Stimulated activated naive B cell treated with anti-CD40 and anti-IgM and Interleukin-4, amounts not matched to agents 10 μg/mL and 1 μg/mL and 100 μg/mL, for 72 hours (primary cell): ENCODE measurements at regions not wholly inside any gene's neighbourhood (a gene's known extent, or its start where the extent isn't known, plus 50 kb on each side); places are given as distances from the start of the nearest gene placed in this dataset.
"Not testable (repeated sequence)": the region's sequence is repeated elsewhere in the genome, so short reads cannot be mapped to it uniquely, and the experiment has no call there.

Experiments used
- ATAC-seq, 2 donors: fragments of 150-1000 bp; cut with Tn5 transposase; replicated peaks; 2 replicates each; pipeline ENCODE4 v1.10.0; 2021; ENCODE audit warnings: moderate library complexity in 1 of 2
- DNase-seq: peaks from one replicate; pipeline ENCODE4 v3.0.0; 2021
- H3K27ac Mint-ChIP-seq: one replicate; pipeline ENCODE4 v1.8.0; 2022; ENCODE audit warnings: mild to moderate bottlenecking, mixed read lengths
- H3K27me3 Mint-ChIP-seq, 2 donors: one replicate each; pipeline ENCODE4 v1.8.0; 2022; ENCODE audit warnings: mixed read lengths in 2 of 2
- H3K36me3 Mint-ChIP-seq, 2 donors: one replicate each; pipeline ENCODE4 v1.8.0; 2022; ENCODE audit warnings: mixed read lengths in 2 of 2, mild to moderate bottlenecking in 1 of 2
- H3K4me1 Mint-ChIP-seq, 2 donors: one replicate each; pipeline ENCODE4 v1.8.0; 2022; ENCODE audit warnings: mixed read lengths in 2 of 2, mild to moderate bottlenecking in 1 of 2
- H3K4me3 Mint-ChIP-seq, 2 donors: one replicate each; pipeline ENCODE4 v1.8.0; 2022; ENCODE audit warnings: mild to moderate bottlenecking in 2 of 2, mixed read lengths in 2 of 2, moderate library complexity in 1 of 2
- H3K9me3 Mint-ChIP-seq, 2 donors: one replicate each; pipeline ENCODE4 v1.8.0; 2022; ENCODE audit warnings: mixed read lengths in 2 of 2, mild to moderate bottlenecking in 1 of 2

DNA sequence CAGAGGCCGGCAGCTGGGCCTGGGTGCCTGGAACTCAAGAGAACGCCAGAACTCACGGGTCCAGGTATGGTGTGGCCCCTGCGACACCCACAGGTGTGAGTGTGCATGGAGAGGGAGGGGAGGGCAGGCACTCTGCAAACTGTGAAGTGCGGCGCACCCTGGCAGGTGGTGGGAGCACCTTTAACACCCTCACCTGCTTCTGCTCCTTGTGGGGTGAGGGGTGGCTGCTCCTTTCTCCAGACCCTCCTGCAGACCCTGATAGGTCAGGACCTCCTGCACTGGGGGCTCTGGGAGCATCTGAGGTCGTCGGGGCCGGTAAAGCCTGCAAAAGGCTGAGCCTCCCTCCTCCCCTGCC, 324.7 kb upstream of the SFSWAP start:
- Mint-ChIP-seq H3K4me1 (no peaks in the 10 kb centered on the region), H3K9me3 (no peaks in the 10 kb centered on the region), H3K36me3 (no peaks in the 10 kb centered on the region), H3K27ac (no peak overlapping the region), H3K27me3 (peaks cover 19 to 44% of the 10 kb centered on the region in 2 donors), H3K4me3 (no peak overlapping the region)
- no peak for ATAC-seq
- no peak for DNase-seq

DNA sequence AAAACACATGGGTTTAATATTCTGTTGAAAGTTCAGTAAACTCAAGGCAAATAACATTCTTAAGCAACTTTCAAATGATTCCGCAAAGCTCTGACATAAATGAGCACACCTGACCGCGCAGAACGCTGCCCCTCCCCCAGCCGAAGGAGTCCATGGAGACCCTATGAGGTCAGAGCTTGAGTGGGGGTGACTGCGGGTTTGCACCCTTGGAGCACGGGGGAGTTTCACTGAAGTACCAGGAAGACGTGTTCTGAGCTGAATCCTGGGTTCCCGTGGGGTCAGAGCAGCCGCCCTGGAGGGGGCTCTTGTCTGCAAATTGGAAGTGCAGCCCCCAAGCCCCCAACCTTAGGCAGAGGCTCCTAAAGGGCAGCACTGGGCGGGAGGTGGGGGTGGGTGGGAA, 324.1 kb upstream of the SFSWAP start:
- DNase-seq = no peak
- Mint-ChIP-seq H3K4me1 (no peaks in the 10 kb centered on the region), H3K9me3 (no peaks in the 10 kb centered on the region), H3K27me3 (peaks cover 19 to 40% of the 10 kb centered on the region in 2 donors), H3K27ac (no peak overlapping the region), H3K4me3 (no peak overlapping the region), H3K36me3 (no peaks in the 10 kb centered on the region)
- ATAC-seq = no peak

DNA sequence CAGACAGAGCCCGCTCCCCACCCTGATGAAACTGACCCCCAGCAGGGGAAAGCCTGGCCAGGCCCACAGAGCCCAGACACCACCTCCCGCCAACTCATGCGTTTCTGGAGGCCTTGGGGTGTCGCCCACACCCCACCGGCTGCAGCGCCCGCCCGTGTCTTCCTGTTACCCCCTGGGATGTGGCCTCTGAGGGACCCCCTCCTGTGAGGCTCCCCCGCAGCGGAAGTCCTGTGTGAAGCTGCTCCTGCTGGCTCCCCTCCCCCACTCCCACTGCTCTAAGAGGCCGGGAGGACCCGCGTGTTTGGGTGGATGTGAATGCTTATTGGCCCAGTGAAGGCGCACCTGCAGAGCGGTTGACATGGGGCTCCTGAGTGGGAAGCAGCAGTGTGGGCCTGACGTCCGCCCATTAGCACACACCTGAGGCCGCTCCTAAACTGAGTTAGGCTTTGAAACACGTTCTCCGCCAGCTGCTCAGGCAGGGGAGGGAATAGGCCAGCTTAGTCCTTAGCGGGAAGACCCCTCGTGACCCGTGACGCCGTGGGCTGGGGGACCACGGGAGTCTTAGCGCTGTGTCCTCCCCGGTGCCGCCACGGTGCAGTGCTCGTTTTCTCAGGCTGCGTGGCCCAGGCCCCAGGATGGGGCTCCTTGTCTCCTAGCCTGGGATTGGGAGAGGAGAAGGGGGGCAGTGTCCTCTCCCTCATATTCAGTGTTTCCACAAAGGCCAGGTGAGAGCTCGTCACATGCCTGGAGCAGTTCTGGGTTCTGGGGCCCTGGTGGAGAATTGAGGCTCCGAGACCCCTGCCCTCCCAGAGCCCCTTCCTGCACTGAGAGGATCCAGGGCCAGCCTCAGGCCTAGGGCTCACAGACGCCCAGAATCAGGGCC, 323.4 kb upstream of the SFSWAP start:
- no peak for ATAC-seq
- Mint-ChIP-seq H3K27me3 (peaks cover 19 to 40% of the 10 kb centered on the region in 2 donors), H3K9me3 (no peaks in the 10 kb centered on the region), H3K27ac (no peak overlapping the region), H3K4me1 (no peaks in the 10 kb centered on the region), H3K4me3 (no peak overlapping the region), H3K36me3 (no peaks in the 10 kb centered on the region)
- no peak for DNase-seq

DNA sequence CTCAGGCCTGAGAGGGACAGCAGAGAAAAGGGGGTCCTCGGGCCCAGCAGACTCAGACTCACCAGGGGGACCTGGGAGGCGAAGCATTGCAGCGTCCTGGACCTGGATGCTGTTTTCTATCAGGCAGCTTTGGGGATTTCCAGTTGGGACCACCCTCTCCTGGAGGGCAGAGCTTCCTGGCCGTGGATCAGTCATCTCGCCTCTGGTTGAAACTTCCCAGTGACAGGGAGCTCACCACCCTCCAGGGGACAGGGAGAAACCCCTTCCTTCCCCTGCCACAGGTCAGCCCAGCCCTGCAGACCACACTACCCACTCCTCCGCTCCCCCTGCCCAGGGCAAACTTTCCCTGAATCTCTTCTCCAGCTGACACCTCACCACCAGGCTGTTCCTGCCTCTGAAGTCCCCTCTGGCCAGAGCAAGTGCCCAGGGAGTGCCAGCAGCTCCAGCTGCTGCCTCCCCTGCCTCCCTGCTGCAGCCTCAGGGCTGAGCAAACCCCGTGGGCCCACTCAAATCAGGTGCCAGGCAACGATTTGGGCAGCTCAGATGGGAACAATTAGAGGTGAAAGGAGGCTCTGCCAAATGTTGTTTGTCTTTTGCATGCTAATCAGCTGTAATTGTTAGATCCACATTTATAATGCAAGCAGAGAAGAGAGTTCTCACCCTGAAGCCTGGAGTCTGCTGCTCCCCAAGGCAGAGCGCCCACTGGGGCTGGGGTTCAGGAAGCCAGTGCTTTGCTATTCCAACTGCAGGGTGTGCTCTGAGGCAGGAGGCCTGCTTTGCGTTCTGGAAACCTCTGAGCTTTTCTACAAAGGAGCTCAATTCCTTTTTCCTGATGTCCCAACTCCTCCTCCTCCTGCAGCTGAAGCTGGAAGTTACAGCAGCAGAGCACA, 322.5 kb upstream of the SFSWAP start:
- H3K27me3 Mint-ChIP-seq = peaks cover 15 to 35% of the 10 kb centered on the region in 2 donors
- DNase-seq, H3K4me1 Mint-ChIP-seq, H3K9me3 Mint-ChIP-seq, ATAC-seq, H3K4me3 Mint-ChIP-seq, H3K36me3 Mint-ChIP-seq: not testable (repeated sequence)
- H3K27ac Mint-ChIP-seq = peak overlapping the region; percentile 10

DNA sequence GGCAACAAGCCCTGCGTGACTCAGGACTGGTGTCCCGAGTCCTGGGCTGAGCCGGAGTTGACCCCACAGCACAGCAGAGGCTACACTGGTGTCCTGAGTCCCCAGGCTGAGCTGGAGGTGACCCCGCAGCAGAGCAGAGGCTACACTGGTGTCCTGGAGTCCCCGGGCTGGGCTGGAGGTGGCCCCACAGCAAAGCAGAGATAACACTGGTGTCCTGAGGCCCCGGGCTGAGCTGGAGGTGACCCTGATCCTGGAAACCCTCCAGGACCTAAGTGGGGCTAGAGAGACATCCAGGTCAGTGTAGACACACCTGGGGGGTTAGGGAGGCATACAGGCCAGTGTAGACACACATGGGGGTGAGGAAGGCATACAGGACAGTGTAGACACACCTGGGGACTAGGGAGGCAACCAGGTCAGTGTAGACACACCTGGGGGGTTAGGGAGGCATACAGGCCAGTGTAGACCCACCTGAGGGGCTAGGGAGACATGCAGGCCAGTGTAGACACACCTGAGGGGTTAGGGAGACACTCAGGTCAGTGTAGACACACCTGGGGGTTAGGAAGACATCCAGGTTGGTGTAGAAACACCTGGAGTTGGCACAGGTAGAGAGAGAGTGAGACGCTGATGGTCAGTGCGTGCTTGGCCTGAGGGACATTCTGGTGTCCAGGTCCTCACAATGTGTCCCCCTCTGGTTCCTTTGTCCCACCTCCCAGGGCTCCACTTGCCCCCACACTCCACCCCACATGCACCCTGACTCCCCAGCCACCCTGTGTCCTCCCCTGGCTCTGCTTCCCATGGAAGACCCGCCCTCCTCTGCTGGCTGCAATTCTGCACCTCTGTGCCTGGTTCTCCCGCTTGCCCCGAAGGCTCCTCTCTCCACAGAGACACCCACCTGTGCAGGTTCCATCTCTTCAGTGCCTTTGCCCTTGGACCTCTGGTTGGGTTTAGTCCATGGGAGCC, 321.6 kb upstream of the SFSWAP start:
- ATAC-seq (no peak), DNase-seq (no peak)
- no peak overlapping the region for H3K4me3 Mint-ChIP-seq
- no peaks in the 10 kb centered on the region for H3K4me1 Mint-ChIP-seq
- no peak overlapping the region for H3K27ac Mint-ChIP-seq
- H3K27me3 Mint-ChIP-seq = peaks cover 12 to 32% of the 10 kb centered on the region in 2 donors
- H3K9me3 Mint-ChIP-seq = no peaks in the 10 kb centered on the region
- no peaks in the 10 kb centered on the region for H3K36me3 Mint-ChIP-seq

DNA sequence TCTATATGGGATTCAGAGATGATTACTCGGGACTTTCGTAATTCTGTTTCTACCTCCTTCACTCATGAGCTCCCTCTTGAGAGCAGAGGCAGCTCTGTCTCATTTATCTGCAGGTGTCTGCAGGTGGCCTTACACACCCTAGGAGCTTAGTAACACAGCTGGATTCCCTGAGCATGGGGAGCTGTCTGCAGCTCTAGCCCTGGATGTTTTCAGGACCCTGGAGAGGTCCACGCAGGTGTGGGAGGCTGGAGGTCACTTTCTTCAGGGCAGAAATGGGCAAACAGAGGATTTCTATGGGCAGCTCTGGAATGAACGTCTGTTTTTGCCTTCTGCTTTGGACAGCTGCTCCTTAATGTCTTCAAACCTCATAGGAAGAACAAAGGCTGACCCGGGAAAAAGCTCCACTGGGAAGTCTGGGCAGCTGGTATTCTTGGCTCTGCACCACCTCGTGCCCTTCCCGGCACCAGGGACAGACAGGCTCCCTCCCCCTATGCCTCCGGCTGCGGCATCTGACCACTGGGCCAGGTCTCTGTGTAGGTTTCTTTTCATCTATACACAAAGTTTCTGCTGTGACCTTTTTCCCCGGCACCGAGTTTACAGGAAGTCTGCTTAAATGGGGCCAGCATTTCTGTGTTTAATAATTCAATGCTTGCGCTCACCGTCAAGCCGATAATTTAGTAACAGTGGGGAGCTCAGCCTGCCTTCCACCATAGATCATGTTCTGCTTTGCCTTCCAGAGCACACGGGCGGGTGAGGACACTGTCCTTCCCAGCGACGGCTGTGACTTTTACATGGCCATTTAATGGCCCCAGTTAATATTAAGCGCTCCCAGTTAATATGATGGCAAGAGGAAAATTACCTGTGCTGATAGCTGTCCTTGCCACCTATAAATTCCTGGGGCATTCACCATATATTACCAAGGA, 320.2 kb upstream of the SFSWAP start:
- Mint-ChIP-seq H3K9me3 (no peaks in the 10 kb centered on the region), H3K36me3 (no peaks in the 10 kb centered on the region), H3K4me3 (no peak overlapping the region), H3K27ac (no peak overlapping the region), H3K4me1 (no peaks in the 10 kb centered on the region), H3K27me3 (peaks cover 12 to 21% of the 10 kb centered on the region in 2 donors)
- DNase-seq (no peak), ATAC-seq (no peak)

DNA sequence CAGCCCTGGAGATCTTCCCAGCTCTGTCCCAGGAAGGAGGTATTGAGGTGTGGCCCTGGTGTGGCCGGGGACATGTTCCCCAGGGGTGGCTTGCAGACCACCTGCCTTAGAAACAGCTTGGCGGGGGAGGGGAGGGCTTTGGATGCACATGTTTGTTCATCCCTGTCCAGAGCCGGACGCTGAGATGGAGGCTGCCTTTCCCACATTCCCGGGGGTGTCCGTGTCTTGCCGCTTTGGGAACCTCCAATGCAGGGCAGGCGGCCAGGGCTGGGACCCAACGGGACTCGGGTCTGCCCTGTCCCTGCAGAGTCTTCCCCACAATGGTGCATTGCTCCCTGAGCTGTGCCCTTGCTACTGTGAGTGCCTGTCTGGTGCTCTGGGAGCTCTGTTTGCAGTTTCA, 319.5 kb upstream of the SFSWAP start:
- H3K36me3 Mint-ChIP-seq = no peaks in the 10 kb centered on the region
- H3K4me1 Mint-ChIP-seq = no peaks in the 10 kb centered on the region
- H3K27me3 Mint-ChIP-seq = peaks cover 12 to 15% of the 10 kb centered on the region in 2 donors
- no peak overlapping the region for H3K27ac Mint-ChIP-seq
- DNase-seq (no peak), ATAC-seq (no peak)
- H3K9me3 Mint-ChIP-seq = no peaks in the 10 kb centered on the region
- no peak overlapping the region for H3K4me3 Mint-ChIP-seq

DNA sequence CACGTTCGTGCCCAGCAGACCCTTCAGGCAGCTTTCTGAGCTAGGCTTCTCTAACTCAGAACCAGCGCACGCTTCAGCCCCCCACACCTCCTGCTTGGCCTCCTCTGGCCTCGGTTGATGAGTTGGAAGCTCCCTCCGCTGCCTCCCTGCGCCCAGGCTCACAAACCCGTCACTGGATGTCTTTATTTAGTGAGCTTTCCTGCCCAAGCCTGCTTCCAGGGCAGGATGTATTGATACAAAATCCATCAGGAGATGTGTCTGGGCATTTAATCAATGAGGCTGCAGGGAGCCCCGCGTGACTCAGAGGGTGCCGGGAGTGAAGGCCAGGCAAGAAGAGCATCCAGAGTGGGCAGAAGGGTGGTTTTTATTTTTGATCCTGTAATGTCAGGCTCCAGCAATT, 316.1 kb upstream of the SFSWAP start:
- H3K27me3 Mint-ChIP-seq, H3K36me3 Mint-ChIP-seq, H3K27ac Mint-ChIP-seq: not testable (repeated sequence)

DNA sequence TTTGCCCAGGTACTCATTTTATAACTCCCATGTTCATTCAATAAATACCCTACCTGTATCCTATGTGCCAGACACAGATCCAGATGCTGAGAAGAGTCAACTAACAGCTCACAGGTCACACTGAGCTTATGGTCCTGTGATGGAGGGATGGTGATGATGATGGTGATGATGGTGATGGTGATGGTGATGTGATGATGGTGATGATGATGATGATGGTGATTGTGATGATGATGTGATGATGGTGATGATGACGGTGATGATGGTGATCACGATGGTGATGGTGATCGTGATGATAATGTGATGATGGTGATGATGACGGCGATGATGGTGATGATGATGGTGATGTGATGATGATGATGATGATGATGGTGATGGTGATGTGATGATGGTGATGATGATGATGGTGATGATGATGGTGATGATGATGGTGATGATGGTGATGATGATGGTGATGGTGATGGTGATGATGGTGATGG, 315.6 kb upstream of the SFSWAP start:
- H3K9me3 Mint-ChIP-seq = peaks cover 13% of the 10 kb centered on the region in 2 donors
- not testable (repeated sequence) for H3K36me3 Mint-ChIP-seq

More for the DNA sequence above, 316.1 kb upstream of the SFSWAP start:
- not testable (repeated sequence) for H3K4me3 Mint-ChIP-seq, ATAC-seq, H3K4me1 Mint-ChIP-seq, DNase-seq
- peaks cover 12 to 13% of the 10 kb centered on the region in 2 donors for H3K9me3 Mint-ChIP-seq

DNA sequence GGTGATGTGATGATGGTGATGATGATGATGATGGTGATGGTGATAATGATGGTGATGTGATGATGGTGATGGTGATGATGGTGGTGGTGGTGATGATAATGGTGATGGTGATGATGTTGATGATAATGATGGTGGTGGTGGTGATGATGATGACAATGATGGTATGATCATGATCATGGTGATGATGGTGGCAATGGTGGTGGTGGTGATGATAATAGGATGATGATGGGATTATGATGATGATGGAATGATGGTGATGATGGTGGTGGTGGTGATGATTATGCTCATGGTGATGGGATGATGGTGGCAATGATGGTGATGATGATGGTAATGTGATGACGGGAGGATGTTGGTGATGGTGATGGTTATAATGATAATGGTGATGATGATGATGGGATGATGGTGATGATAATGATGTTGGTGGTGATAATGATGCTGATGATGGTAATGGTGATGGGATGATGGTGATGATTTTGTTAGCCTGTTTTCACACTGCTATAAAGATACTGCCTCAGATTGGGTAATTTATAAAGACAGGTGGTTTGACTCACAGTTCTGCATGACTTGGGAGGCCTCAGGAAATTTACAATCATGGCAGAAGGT, 314.8 kb upstream of the SFSWAP start:
- Mint-ChIP-seq H3K27me3 (no peaks in the 10 kb centered on the region), H3K9me3 (peaks cover 13% of the 10 kb centered on the region in 2 donors), H3K27ac (no peak overlapping the region), H3K4me3 (no peak overlapping the region), H3K4me1 (no peaks in the 10 kb centered on the region), H3K36me3 (peaks cover 0 to 3% of the 10 kb centered on the region in 2 donors)
- ATAC-seq = no peak
- no peak for DNase-seq

More for the DNA sequence above, 315.6 kb upstream of the SFSWAP start:
- H3K4me1 Mint-ChIP-seq, H3K27ac Mint-ChIP-seq, DNase-seq, ATAC-seq, H3K4me3 Mint-ChIP-seq, H3K27me3 Mint-ChIP-seq: not testable (repeated sequence)

DNA sequence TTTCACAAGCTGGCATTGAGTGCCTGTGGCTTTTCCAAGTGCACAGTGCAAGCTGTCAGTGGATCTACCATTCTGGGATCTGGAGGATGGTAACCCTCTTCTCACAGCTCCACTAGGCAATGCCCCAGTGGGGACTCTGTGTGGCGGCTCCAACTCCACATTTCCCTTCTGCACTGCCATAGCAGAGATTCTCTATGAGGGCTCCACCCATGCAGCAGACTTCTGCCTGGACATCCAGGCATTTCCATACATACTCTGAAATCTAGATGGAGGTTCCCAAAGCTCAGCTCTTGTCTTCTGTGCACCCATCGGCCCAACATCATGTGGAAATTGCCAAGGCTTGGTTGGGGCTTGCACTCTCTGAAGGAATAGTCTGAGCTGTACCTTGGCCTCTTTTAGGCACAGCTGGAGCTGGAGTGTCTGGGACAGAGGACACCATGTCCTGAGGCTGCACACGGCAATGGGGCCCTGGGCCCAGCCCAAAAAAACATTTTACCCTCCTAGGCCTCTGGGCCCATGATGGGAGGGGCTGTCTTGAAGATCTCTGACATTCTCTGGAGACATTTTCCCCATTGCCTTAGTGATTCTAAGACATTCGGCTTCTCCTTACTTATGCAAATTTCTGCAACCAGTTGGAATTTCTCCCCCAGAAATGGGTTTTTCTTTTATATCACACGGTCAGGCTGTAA, 313.3 kb upstream of the SFSWAP start:
- Mint-ChIP-seq H3K27ac (no peak overlapping the region), H3K4me3 (no peak overlapping the region), H3K36me3 (peaks cover 0 to 3% of the 10 kb centered on the region in 2 donors), H3K4me1 (no peaks in the 10 kb centered on the region), H3K27me3 (no peaks in the 10 kb centered on the region), H3K9me3 (peaks cover 13% of the 10 kb centered on the region in 2 donors)
- no peak for DNase-seq
- ATAC-seq = no peak

DNA sequence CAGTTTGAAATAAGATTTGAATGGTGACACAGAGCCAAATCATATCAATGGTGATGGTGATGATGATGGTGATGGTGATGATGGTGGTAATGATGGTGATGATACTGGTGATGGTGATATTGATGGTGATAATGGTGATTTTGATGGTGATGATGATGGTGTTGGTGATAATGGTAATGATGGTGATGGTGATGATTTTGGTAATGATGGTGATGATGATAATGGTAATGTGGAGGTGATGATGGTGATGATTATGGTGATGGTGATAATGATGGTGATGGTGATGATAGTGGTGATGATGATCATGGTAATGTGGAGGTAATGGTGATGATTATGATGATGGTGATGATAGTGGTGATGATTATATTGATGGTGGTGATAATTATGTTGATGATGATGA, 311.9 kb upstream of the SFSWAP start:
- peaks cover 13% of the 10 kb centered on the region in 2 donors for H3K9me3 Mint-ChIP-seq
- no peaks in the 10 kb centered on the region for H3K27me3 Mint-ChIP-seq
- H3K4me1 Mint-ChIP-seq = no peaks in the 10 kb centered on the region
- peaks cover 0 to 3% of the 10 kb centered on the region in 2 donors for H3K36me3 Mint-ChIP-seq
- ATAC-seq (no peak), DNase-seq (no peak)
- H3K4me3 Mint-ChIP-seq = no peak overlapping the region
- H3K27ac Mint-ChIP-seq = no peak overlapping the region
